CD4-positive, alpha-beta memory T cell (primary cell): ENCODE measurements at regions not wholly inside any gene's neighbourhood (a gene's known extent, or its start where the extent isn't known, plus 50 kb on each side); places are given as distances from the start of the nearest gene placed in this dataset.
"Not testable (repeated sequence)": the region's sequence is repeated elsewhere in the genome, so short reads cannot be mapped to it uniquely, and the experiment has no call there.

ENCODE experiments used
- CTCF ChIA-PET: fragments of 350-600 bp; sonication (Branson Sonifier 250); formaldehyde crosslinking; loops from one replicate; lab custom pipeline; 2021; ENCODE audit warnings: inconsistent platforms; ENCODE audit not compliant: partially characterized antibody; lab: Charles Lee
- POLR2A ChIA-PET: fragments of 350-600 bp; sonication (Branson Sonifier 250); formaldehyde crosslinking; loops from one replicate; lab custom pipeline; 2021; ENCODE audit not compliant: partially characterized antibody; lab: Charles Lee
- DNase-seq, 5 donors: peaks; one replicate each; pipeline versions ENCODE4 v3.0.0 to v3.0.0-alpha.2; 2020 to 2022; ENCODE audit warnings: mixed read lengths in 1 of 5
- H3K27ac ChIP-seq: one replicate; pipeline ENCODE4 v1.7.0; 2013; ENCODE audit warnings: low read depth, low read length
- H3K27me3 ChIP-seq: 2 replicates; pipeline ENCODE4 v1.7.0; 2013; ENCODE audit warnings: mild to moderate bottlenecking, low read length, moderate library complexity; ENCODE audit not compliant: insufficient read depth
- H3K36me3 ChIP-seq: 2 replicates; pipeline ENCODE4 v1.7.0; 2013; ENCODE audit warnings: mild to moderate bottlenecking, low read length, moderate library complexity; ENCODE audit not compliant: insufficient read depth
- H3K4me1 ChIP-seq: 2 replicates; pipeline ENCODE4 v1.7.0; 2013; ENCODE audit warnings: mild to moderate bottlenecking, low read length, moderate library complexity; ENCODE audit not compliant: insufficient read depth
- H3K4me3 ChIP-seq, 2 donors: one replicate each; pipeline ENCODE4 v1.7.0; 2013; ENCODE audit warnings: low read length in 2 of 2, mild to moderate bottlenecking in 1 of 2
- H3K9me3 ChIP-seq, 2 donors: one replicate each; pipeline ENCODE4 v1.7.0; 2013; ENCODE audit warnings: low read length in 2 of 2, control low read depth in 1 of 2; ENCODE audit not compliant: control insufficient read depth in 1 of 2
- H3K27ac Mint-ChIP-seq, 7 donors: one replicate each; pipeline ENCODE4 v1.8.0; 2020 to 2021; ENCODE audit warnings: mixed read lengths in 7 of 7, mild to moderate bottlenecking in 6 of 7, inconsistent platforms in 3 of 7, moderate library complexity in 3 of 7
- H3K27me3 Mint-ChIP-seq, 2 donors: one replicate each; pipeline ENCODE4 v1.8.0; 2020 to 2021; ENCODE audit warnings: mixed read lengths in 2 of 2
- H3K36me3 Mint-ChIP-seq, 2 donors: one replicate each; pipeline ENCODE4 v1.8.0; 2020 to 2021; ENCODE audit warnings: mixed read lengths in 2 of 2, inconsistent platforms in 1 of 2, mild to moderate bottlenecking in 1 of 2
- H3K4me1 Mint-ChIP-seq, 4 donors: one replicate each; pipeline ENCODE4 v1.8.0; 2020 to 2021; ENCODE audit warnings: mixed read lengths in 4 of 4, mild to moderate bottlenecking in 1 of 4
- H3K4me3 Mint-ChIP-seq, 8 donors: one replicate each; pipeline ENCODE4 v1.8.0; 2020 to 2021; ENCODE audit warnings: mixed read lengths in 8 of 8, mild to moderate bottlenecking in 7 of 8, moderate library complexity in 6 of 8, inconsistent platforms in 3 of 8
- H3K9me3 Mint-ChIP-seq, 8 donors: one replicate each; pipeline ENCODE4 v1.8.0; 2020 to 2021; ENCODE audit warnings: mixed read lengths in 8 of 8, mild to moderate bottlenecking in 5 of 8, inconsistent platforms in 3 of 8, moderate library complexity in 1 of 8
- intact Hi-C: fragments of 100-400 bp; cut with micrococcal nuclease; formaldehyde crosslinking; loops from one replicate; pipeline ENCODE4 v1.15.1; 2023

DNA sequence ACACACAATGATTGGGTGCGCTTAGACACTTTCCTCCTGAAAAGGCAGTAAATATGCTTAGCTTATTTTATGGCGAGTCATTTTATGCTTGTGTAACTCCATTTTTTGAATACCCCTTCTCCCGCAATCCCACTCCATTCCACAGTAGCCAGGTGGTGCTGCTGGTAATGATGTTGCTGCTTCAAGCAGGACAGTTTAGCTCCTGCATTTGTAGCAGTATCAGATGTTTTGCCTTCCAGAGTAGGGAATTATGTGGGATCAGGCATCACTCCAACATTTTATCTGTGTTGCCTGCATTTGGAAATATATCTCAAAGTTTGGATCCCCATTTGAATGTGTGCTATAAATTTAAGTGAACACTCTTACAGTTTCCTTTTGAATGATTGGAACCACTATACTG lies 302.1 kb upstream of the SGO1 start:
- H3K36me3 ChIP-seq = no peaks in the 10 kb centered on the region
- intact Hi-C loops = no loop called here
- no peak overlapping the region for H3K4me3 ChIP-seq
- no peak overlapping the region for H3K27ac ChIP-seq
- no peaks in the 10 kb centered on the region for H3K9me3 ChIP-seq
- no peak overlapping the region for H3K4me3 Mint-ChIP-seq
- no peaks in the 10 kb centered on the region for H3K27me3 Mint-ChIP-seq
- H3K27me3 ChIP-seq = no peaks in the 10 kb centered on the region
- H3K4me1 ChIP-seq = no peaks in the 10 kb centered on the region
- DNase-seq = no peak
- no peaks in the 10 kb centered on the region for H3K4me1 Mint-ChIP-seq
- no peaks in the 10 kb centered on the region for H3K36me3 Mint-ChIP-seq
- ChIA-PET CTCF (no interaction called here), POLR2A (no interaction called here)
- peaks cover 4 to 32% (median 13%) of the 10 kb centered on the region in 8 donors for H3K9me3 Mint-ChIP-seq
- no peak overlapping the region for H3K27ac Mint-ChIP-seq

DNA sequence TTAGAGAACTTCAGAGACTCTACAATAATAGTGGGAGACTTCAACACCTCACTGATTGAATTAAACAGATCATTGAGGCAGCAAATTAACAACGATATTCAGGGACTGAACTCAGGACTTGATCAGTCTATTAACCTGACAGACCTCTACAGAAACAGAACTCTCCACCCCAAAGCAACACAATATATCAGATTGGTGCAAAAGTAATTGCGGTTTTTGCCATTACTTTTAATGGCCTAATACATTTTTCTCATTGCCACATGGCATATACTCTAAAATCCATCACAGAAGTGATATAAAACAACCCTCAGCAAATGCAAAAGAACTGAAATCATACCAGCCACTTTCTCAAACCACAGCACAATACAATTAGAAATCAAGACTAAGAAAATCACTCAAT lies 298.1 kb upstream of the SGO1 start:
- H3K9me3 Mint-ChIP-seq = peaks cover 11 to 48% (median 30%) of the 10 kb centered on the region in 8 donors
- H3K27ac Mint-ChIP-seq = no peak overlapping the region
- H3K36me3 ChIP-seq = no peaks in the 10 kb centered on the region

DNA sequence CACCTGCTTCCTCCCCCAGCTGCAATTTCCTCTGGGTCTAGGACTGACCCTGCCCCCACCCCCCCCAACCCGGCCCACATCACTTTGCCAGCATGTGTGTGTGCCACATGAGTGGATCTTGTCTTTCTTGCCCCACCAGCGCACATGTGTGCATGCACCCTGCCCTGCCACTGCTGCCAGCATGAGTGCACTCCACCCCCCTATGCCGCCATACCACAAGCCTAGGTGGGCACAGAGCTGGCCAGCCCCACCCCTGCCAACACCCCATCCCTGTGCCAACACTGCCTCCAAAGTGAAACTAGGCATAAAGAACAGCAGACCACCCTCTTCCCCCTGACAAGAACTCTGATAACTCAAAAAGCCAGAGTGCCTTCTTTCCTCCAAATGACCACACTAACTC lies 296.3 kb upstream of the SGO1 start:
- Histone ChIP-seq H3K4me3 (no peak overlapping the region), H3K4me1 (no peaks in the 10 kb centered on the region), H3K9me3 (no peaks in the 10 kb centered on the region), H3K36me3 (no peaks in the 10 kb centered on the region), H3K27ac (no peak overlapping the region), H3K27me3 (no peaks in the 10 kb centered on the region)
- POLR2A ChIA-PET = no interaction called here
- DNase-seq = no peak
- peak overlapping the region in 1 of 7 donors; percentile 39 for H3K27ac Mint-ChIP-seq
- H3K27me3 Mint-ChIP-seq = no peaks in the 10 kb centered on the region
- no peak overlapping the region for H3K4me3 Mint-ChIP-seq
- peaks cover 11 to 45% (median 31%) of the 10 kb centered on the region in 8 donors for H3K9me3 Mint-ChIP-seq
- intact Hi-C loops = no loop called here
- H3K36me3 Mint-ChIP-seq = peaks cover 0 to 4% of the 10 kb centered on the region in 2 donors
- CTCF ChIA-PET = no interaction called here
- no peaks in the 10 kb centered on the region for H3K4me1 Mint-ChIP-seq

More for the DNA sequence above, 298.1 kb upstream of the SGO1 start:
- Mint-ChIP-seq H3K27me3 (no peaks in the 10 kb centered on the region), H3K4me3 (no peak overlapping the region), H3K4me1 (no peaks in the 10 kb centered on the region), H3K36me3 (peaks cover 0 to 4% of the 10 kb centered on the region in 2 donors)
- Histone ChIP-seq H3K9me3 (no peaks in the 10 kb centered on the region), H3K4me1 (no peaks in the 10 kb centered on the region), H3K4me3 (no peak overlapping the region), H3K27me3 (no peaks in the 10 kb centered on the region), H3K27ac (no peak overlapping the region)
- DNase-seq = no peak
- CTCF ChIA-PET = no interaction called here
- intact Hi-C loops = no loop called here
- POLR2A ChIA-PET = no interaction called here

DNA sequence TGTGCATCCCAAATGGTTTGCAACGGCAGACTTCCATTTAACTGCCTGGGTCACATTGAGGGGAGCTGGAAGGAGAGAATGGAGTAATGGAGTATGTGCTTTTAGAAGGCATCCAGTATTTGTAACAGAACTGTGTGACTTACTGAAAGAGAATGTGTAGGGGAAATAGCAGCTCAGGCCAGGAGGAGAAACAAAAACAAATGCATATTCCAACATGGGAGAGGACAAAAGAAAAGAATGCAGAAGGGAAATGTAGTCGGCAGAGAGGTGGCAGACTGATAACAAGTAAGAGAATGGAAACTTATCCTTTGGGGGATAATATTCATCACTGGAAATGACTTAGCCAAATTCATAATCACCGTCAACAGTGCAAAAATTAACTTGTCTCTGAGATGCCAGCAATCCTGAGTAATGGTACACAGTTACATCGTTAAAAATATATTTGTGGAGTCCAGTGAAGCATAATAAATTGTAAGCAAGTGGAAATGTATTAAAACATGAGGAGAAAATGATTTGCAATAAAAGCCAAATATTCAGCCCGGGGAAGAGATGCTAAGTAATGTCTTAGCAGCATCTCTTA lies 294.9 kb upstream of the SGO1 start:
- intact Hi-C loops = no loop called here
- Mint-ChIP-seq H3K27me3 (no peaks in the 10 kb centered on the region), H3K4me1 (no peaks in the 10 kb centered on the region), H3K27ac (no peak overlapping the region), H3K4me3 (peak overlapping the region in 1 of 8 donors; percentile 9), H3K9me3 (peaks cover 11 to 45% (median 32%) of the 10 kb centered on the region in 8 donors), H3K36me3 (peaks cover 0 to 4% of the 10 kb centered on the region in 2 donors)
- POLR2A ChIA-PET = no interaction called here
- H3K27me3 ChIP-seq = no peaks in the 10 kb centered on the region
- H3K27ac ChIP-seq = no peak overlapping the region
- CTCF ChIA-PET = no interaction called here
- no peaks in the 10 kb centered on the region for H3K4me1 ChIP-seq
- H3K36me3 ChIP-seq = no peaks in the 10 kb centered on the region
- DNase-seq = no peak
- no peaks in the 10 kb centered on the region for H3K9me3 ChIP-seq
- no peak overlapping the region for H3K4me3 ChIP-seq

DNA sequence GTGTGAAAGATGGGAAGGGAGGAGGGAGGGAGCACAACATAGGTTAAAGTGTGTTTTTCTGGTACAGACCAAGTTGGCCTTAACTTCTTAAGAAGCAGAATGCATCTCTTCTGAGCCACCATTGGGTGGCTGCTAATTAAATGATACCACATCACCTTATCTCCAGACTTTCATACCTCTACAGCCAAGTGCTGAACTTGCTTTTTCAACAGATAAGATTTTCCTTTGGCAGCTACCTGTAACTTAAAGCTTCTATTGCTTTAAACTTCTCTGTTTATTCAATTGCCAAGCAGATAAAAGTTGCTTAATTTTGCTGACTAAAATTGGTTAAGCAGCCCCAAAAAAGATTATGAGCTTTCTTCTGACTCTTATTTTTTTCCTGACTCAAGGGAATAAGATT lies 292.4 kb upstream of the SGO1 start:
- H3K27ac Mint-ChIP-seq = no peak overlapping the region
- Histone ChIP-seq H3K9me3 (no peaks in the 10 kb centered on the region), H3K27me3 (no peaks in the 10 kb centered on the region), H3K27ac (no peak overlapping the region), H3K36me3 (no peaks in the 10 kb centered on the region), H3K4me3 (no peak overlapping the region), H3K4me1 (no peaks in the 10 kb centered on the region)
- H3K27me3 Mint-ChIP-seq = no peaks in the 10 kb centered on the region
- peaks cover 3 to 32% (median 24%) of the 10 kb centered on the region in 8 donors for H3K9me3 Mint-ChIP-seq
- POLR2A ChIA-PET = no interaction called here
- H3K36me3 Mint-ChIP-seq = peaks cover 0 to 9% of the 10 kb centered on the region in 2 donors
- intact Hi-C loops = no loop called here
- H3K4me3 Mint-ChIP-seq = no peak overlapping the region
- DNase-seq = no peak
- H3K4me1 Mint-ChIP-seq = no peaks in the 10 kb centered on the region
- CTCF ChIA-PET = no interaction called here

DNA sequence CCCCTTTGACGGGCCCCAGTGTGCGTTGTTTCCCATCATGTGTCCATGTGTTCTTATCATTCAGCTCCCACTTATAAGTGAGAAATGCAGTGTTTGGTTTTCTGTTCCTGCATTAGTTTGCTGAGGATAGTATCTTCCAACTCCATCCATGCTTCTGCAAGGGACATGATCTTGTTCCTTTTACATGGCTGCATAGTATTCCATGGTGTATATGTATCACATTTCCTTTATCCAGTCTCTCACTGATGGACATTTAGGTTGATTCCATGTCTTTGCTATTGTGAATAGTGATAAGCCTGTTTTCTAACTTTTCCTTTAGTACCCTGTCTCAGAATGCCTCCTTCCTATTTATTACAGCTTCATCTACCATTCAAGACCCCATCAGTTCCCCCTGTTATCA lies 278.2 kb upstream of the SGO1 start:
- H3K36me3 ChIP-seq, H3K4me1 ChIP-seq, H3K27me3 Mint-ChIP-seq, intact Hi-C loops, H3K27ac Mint-ChIP-seq, CTCF ChIA-PET, H3K4me1 Mint-ChIP-seq, H3K27ac ChIP-seq, DNase-seq, H3K4me3 Mint-ChIP-seq, POLR2A ChIA-PET, H3K9me3 ChIP-seq, H3K27me3 ChIP-seq, H3K4me3 ChIP-seq: not testable (repeated sequence)
- Mint-ChIP-seq H3K36me3 (peaks cover 6 to 22% of the 10 kb centered on the region in 2 donors), H3K9me3 (peaks cover 0 to 51% (median 25%) of the 10 kb centered on the region in 8 donors)

DNA sequence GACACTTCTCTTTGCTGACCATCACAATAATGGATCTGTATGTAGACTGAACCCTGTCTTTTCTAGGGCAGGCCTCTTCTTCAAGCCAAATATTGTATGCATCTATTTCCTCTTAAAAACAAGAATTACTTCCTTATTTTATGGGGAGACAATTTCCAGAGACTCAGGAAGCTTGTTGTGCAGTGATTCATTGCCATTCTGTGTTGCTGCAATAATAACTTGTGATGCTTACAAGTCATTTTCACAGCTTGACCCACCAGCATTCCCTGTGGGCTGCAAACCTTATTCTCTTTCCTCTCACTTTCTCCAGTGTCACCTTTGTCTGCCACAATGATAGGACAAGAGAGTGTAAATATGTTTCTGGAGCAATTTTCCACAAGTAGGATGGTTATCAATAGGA lies 276.7 kb upstream of the SGO1 start:
- no peaks in the 10 kb centered on the region for H3K27me3 ChIP-seq
- H3K4me1 Mint-ChIP-seq = no peaks in the 10 kb centered on the region
- no peak overlapping the region for H3K4me3 Mint-ChIP-seq
- H3K27me3 Mint-ChIP-seq = no peaks in the 10 kb centered on the region
- H3K9me3 ChIP-seq = no peaks in the 10 kb centered on the region
- intact Hi-C loops = no loop called here
- no peak overlapping the region for H3K4me3 ChIP-seq
- H3K36me3 Mint-ChIP-seq = peaks cover 2 to 18% of the 10 kb centered on the region in 2 donors
- H3K4me1 ChIP-seq = no peaks in the 10 kb centered on the region
- CTCF ChIA-PET = no interaction called here
- peaks cover 0 to 50% (median 27%) of the 10 kb centered on the region in 8 donors for H3K9me3 Mint-ChIP-seq
- H3K36me3 ChIP-seq = no peaks in the 10 kb centered on the region
- no peak for DNase-seq
- POLR2A ChIA-PET = no interaction called here
- no peak overlapping the region for H3K27ac ChIP-seq
- H3K27ac Mint-ChIP-seq = no peak overlapping the region

DNA sequence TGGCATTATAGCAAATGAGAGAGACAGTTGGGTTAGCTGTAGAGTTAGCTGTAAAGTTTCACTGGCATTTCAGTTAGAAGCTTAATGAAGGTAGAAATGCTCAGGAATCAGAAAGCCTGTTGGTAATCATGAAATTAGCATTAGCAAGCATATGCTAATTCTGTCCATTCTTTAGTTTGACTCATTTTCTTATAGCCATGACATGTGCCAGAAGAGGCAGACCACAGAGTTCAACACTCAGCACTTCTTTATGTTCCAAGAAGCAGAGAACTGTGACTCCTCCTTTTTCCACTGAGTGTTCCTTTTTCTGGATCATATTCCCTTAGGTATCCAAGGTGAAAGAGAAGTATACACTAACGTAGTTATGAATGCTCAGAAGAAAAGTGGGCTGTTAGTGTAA lies 276.2 kb upstream of the SGO1 start:
- H3K4me3 Mint-ChIP-seq = no peak overlapping the region
- CTCF ChIA-PET = no interaction called here
- intact Hi-C loops = no loop called here
- no peaks in the 10 kb centered on the region for H3K4me1 ChIP-seq
- H3K27me3 Mint-ChIP-seq = no peaks in the 10 kb centered on the region
- H3K9me3 Mint-ChIP-seq = peaks cover 0 to 51% (median 32%) of the 10 kb centered on the region in 8 donors
- H3K36me3 ChIP-seq = no peaks in the 10 kb centered on the region
- peaks cover 5 to 22% of the 10 kb centered on the region in 2 donors for H3K36me3 Mint-ChIP-seq
- no peaks in the 10 kb centered on the region for H3K27me3 ChIP-seq
- no peak for DNase-seq
- no peak overlapping the region for H3K27ac ChIP-seq
- H3K4me1 Mint-ChIP-seq = no peaks in the 10 kb centered on the region
- no peak overlapping the region for H3K27ac Mint-ChIP-seq
- POLR2A ChIA-PET = no interaction called here
- no peak overlapping the region for H3K4me3 ChIP-seq
- H3K9me3 ChIP-seq = no peaks in the 10 kb centered on the region
